ENCODE measurements at regions not wholly inside any gene's neighbourhood (a gene's known extent, or its start where the extent isn't known, plus 50 kb on each side); places are given as distances from the start of the nearest gene placed in this dataset.
A peak's percentile ranks its signal among the peaks of the same experiment; 100 is the strongest.
"Not testable (repeated sequence)": the region's sequence is repeated elsewhere in the genome, so short reads cannot be mapped to it uniquely, and the experiment has no call there.

DNA sequence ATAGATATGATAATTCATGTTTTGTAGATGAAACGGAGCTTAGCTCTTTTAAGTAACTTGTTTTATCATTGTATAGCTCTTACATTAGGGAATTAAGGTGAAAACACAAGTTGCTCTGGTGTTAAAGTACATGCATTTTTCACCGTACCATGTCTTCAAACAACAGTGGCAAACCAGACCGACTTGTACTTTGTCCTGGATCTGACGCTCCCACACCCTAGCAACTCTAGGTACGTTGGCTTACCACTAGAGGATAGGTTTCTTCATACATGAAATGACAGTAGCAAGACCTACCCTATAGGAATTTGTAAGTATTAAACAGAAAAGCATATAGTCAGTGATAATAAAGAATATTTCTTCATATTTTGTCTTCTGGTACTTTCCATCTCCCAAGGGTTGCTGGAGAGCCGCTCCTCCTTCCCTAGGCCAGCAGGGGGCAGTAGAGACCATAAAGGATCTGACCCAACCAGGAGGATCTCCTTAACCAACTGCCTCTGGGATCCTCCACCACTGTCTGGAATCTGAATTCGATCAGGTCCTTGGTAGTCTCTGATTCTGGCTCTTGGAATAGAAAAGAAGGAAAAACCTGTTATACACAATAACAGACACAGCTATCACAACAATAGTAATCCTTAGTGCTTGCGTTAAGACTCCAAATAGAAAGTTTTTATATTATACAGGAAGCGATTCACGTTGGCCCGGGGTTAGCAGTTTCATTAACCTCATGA is 136.7 kb downstream of the CAVIN4 start:
- peak; percentile 67 for DNase-seq

DNA sequence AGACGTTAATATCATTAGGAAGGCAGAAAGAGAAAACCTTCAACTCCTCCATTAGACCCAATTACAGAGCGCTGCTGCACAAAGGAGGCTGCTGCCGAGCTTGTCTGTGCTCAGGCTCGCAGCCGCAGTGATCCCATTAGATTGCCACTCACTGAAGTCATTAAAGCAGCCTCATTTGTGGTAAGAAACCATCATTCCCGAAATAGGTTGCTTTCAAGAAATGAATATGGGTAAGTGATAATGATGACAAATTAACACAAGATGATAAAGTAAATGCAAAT is 137.2 kb downstream of the CAVIN4 start:
- no peak for DNase-seq

DNA sequence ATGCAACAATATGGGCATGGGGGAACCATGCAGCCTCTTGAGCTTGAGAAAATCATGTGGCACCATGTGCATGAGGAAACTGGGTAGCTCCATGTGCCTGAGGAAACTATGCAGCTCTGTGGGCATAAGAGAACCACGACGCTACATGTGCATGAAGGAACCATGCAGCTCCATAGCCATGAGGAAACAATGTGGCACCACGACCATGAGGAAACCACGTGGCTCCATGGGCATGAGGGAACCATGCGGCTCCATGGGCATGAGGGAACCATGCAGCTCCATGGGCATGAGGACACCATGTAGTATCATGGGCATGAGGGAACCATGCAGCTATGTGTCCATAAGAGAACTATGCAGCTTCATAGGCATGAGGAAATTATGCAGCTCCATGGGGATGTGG is 140.8 kb downstream of the CAVIN4 start:
- DNase-seq = no peak

DNA sequence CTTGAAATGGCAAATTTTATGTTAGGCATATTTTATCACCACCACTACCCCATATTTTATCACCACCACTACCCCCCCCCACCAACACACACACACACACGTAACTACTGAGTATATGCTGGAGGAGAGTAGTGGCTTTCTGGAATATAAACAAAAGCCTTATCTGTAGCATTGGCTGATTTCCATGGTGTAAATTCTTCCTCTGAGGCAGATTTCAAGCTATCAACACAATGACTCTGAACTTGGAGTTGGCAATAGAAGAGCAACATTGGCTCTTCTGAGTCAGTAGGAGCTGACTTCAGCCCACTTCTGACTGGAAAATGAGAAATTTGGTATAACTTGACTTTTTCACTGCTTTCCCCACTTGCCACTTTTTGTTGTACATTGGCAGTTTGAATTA is 143.0 kb downstream of the CAVIN4 start:
- no peak for DNase-seq

DNA sequence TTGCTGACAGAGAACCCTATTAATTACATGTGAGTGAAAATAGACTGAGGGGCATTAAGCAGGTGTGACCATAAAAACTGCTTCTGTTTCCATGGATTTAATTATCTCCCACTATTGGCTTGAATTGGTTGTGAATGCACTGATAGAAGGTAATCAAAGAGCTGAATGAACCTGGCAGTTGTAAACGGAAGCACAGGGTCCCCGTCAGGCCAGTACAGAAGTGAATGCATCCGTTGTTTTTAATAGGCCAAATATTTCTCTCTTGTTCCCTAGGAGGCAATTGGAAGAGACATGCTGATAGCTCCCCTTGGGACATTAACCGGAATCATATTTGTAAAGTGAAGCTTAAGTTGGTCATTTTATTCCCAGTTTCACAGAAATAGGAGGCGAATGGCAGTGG is 147.0 kb downstream of the CAVIN4 start:
- no peak for DNase-seq

DNA sequence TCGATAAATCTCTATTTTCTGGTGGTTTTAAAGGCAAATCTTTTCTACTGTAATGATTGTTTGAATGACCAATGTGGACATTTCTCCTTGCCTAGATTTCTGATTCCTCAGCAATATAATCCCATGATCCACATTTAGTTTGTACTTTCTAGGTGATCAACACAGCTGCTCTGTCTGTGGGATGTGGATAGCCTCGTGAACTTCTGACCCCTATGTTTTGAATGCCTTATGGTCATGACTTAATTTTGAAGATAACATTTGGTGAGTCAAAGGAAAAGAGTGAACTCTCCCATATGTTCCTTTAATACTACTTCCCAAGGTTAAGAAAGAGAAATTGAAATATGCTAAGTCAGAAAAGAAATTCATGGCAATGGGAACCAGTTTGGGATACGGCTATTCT is 147.5 kb downstream of the CAVIN4 start:
- no peak for DNase-seq

DNA sequence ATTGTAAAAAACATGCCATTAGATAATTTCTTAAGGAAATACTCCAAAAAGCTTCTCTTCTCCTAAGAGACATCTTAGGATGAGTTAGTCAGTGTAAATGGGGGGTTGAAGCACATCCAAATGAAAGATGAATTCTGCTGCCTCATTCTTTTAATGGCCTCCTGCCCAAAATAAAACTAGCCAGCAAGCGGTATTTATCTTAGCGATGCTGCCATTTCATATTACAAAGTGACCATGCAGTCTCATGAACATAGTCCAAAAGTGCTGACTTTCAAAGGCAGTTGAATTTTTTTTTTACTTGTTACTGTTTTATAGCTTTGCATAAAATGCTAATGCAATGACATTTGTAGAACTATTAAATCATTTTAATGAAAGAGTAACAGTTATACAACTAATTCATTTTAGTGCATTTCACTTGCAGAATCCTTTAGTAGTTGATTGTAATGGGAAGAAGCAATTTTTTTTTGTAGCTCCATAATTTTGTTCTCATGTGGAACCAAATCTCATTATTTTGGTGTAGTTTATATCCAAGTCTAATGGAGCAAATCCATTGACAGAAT is 151.5 kb downstream of the CAVIN4 start:
- DNase-seq = no peak

DNA sequence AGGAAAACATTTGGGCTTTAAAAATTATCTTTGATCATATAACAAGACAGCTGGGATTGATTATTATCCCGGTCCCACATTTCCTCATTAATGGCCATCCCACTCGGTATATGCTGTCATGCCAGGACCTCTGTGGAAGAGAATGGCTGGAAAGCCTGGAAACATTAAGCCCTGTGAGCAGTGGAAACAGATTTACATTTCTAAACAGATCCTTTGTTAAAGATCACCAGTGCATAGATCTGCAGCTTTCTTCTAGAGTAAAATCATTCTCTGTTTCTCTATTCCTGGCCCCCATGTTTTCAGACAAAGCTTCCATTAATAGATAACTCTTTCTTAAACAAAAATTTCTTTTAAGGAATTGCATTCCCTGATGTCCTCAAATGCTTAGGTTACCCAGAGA is 152.2 kb downstream of the CAVIN4 start:
- DNase-seq = no peak

DNA sequence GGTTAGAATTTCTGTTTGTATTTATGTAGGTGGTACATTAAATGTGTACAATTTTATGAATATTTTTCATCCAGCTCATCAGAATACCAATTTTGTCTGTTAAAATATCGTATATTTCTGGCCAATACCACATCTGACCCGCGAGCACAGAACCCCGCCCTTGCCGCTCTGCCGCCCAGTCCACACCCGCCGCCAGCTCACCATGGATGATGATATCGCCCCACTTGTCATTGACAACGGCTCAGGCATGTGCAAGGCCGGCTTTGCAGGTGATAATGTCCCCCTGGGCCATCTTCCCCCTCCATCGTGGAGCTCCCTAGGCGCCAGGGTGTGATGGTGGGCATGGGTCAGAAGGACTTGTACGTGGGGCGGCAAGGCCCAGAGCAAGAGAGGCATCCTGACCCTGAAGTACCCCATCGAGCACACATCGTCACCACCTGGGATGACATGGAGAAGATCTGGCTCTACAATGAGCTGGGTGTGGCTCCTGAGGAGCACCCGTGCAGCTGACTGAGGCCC is 153.2 kb downstream of the CAVIN4 start:
- DNase-seq = no peak

DNA sequence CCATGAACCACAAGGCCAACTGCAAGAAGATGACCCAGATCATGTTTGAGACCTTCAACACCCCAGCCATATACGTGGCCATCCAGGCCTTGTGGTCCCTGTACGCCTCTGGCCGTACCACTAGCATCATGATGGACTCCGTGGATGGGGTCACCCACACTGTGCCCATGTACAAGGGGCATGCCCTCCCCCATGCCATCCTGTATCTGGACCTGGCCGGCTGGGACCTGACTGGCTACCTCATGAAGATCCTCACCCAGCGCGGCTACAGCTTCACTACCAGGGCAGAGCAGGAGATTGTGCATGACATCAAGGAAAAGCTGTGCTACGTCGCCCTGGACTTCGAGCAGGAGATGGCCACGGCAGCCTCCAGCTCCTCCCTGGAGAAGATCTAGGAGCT is 153.7 kb downstream of the CAVIN4 start:
- no peak for DNase-seq

DNA sequence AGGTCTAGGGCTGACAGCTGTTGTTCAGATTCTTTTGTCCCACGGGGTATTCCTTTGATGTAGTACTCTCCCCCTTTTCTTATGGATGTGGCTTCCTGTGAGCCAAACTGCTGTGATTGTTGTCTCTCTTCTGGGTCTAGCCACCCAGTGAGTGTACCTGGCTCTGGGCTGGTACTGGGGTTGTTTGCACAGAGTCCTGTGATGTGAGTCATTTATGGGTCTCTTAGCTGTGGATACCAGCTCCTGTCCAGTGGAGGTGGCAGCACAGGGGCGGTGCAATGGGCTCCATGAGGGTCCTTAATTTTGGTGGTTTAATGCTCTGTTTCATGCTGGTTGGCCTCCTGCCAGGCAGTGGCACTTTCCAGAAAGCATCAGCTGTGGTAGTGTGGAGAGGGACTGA is 161.3 kb downstream of the CAVIN4 start:
- DNase-seq = no peak

DNA sequence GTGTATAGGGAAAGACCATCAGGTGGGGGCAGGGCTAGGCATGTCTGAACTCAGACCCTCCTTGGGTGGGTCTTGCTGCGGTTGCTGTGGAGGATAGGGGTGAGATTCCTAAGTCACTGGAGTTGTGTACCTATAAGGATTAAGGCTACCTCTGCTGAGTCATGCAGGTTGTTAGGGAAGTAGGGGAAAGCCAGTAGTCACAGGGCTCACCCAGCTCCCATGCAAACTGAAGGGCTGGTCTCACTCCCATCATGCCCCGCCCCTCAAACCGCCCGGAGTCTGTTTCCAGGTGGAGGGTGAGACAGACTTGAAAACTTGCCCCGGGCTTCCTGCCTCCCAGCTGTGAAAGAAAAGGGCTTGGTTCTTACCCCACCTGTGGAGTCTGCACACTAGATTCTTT is 161.8 kb downstream of the CAVIN4 start:
- no peak for DNase-seq

DNA sequence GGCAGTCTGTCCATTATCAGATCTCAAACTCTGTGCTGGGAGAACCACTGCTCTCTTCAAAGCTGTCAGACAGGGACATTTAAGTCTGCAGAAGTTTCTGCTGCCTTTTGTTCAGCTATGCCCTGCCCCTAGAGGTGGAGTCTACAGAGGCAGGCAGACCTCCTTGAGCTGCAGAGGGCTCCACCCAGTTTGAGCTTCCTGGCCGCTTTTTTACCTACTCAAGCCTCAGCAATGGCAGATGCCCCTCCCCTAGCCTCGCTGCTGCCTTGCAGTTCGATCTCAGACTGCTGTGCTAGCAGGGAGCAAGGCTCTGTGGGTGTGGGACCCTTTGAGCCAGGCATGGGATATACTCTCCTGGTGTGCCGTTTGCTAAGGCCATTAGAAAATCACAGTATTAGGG is 171.1 kb downstream of the CAVIN4 start:
- DNase-seq = not testable (repeated sequence)

DNA sequence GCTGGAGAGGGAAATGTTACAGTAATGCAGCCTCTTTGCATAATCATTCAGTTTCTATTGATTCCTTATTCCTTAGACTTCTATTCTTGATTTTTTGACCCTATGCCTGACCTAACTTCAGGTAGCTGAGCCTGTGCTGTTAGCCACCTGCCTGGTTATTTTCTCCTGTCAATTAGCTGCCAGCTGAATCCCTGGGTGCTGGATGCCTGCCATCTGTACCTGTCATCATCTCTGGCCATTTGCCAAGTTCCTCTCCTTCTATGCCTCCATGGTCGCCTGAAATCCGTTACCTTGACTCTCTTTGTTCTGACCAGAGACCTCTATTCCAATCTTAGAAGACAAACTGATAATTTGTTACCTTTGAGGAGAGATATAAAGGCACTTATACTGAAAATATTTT is 178.3 kb downstream of the CAVIN4 start:
- DNase-seq = peak; percentile 87

DNA sequence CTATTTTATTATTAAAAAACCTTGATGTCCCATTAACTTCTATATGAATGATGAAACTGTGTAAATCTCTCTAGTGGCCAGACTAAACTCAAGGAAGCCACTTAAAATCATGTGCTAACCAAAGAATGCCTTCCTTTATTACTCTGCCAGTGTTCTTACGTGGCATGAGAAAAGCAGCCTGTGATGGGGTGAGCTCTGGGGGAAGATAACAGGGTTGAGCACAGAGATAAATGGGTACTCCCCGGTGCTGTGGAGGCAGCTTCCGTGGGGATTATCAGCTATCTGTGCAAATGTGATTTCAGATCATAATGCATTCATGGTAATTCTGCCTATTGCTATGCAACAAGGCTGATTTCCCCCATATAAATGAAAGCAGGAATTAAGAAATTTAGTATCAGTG is 181.3 kb downstream of the CAVIN4 start:
- no peak for DNase-seq

DNA sequence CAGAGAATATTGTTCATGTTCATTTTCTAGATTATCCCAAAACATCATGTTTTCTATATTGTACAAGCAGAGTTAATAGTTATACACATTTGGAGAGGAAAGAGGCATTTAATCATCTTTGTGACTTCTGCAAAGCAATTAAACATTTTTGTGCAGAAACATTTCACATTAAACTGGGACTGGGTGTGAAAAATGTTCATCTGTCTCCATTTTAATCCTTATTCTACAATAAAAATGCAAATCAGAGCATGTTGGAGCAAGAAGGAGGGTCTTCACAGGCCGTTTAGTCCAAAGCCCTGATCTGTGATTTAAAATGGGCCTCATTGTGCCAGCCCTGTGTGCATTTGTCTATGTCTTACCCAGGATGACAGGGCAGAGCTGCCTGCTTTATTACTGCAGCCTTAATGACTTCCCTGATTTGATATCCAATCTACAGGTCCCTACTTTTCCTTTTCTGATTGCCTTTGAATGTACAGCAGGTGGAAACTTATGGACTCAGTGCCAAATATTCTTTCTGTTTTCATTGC is 183.5 kb downstream of the CAVIN4 start:
- no peak for DNase-seq

DNA sequence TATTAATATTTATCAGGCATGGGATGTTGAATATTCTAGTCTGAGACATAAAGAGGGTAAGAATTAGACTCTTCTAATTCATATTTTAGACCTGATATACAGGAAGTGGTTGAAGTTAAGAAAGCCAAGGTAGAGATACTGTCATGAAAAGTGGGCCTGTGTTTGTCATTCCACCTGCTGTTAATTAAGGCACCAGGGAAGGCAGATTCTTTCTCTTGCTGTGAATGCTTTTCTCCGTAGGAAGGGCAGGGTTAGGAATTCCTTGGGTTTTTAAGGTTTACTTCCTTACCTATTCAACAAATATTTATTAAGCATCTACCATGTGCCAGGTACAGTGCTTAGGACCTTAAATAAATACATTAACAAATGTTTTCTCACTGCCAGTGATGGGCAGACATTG is 196.4 kb downstream of the CAVIN4 start:
- no peak for DNase-seq

DNA sequence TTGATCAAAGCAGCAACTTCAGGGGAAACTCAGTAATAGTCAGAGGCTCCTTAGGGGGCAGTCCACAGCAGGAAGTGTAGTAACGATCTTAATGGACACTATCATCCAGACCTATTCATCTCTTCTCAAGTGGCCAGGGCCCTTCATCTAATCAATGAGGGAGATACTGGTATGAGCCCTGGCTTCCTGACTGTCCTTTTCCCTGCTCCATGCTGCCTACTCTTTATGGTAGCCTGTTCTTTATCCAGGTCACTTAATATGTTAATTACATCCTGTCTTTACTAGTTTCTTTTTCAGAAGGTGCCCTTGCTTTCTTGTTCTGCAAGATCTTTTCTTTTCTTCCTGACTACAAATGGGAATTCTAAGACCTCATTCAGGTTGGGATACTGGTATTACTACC is 197.1 kb downstream of the CAVIN4 start:
- DNase-seq = no peak

DNA sequence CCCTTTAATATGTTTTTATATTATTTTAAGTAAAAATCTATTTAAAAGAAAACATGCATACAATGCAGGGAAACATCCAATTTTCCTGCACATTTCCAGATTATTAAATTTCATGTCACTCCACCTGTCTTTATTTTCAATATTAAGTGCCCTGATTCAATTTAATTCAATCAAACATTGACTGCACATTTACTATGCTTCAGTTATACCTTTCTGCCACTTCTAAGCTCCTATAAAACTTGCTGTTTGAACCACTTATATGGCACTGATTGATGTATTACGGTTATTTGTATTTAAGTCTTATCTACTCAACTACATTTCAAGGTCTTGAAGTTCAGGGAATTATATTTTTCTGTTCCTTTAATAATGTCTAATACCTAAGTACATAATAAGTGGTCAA is 198.0 kb downstream of the CAVIN4 start:
- no peak for DNase-seq

DNA sequence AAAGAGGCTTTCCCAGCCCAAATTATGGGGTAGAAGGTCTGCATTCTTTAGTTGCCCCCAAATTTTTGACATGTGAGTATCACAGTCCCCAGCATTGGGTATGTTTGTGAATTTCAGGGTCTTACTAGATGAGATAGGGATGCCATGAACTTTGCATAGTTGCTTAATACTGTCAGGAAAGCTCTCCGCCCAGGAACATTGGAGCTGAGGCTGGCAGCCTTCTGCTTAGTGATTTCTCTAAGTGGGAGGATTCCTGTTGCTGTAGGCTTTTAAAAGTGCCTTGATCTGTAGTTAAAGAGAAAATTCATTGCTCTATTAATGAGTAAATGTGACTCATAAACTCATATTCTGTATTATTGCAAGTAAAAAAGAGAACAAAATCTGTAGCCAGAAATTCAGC is 206.9 kb downstream of the CAVIN4 start:
- no peak for DNase-seq

DNA sequence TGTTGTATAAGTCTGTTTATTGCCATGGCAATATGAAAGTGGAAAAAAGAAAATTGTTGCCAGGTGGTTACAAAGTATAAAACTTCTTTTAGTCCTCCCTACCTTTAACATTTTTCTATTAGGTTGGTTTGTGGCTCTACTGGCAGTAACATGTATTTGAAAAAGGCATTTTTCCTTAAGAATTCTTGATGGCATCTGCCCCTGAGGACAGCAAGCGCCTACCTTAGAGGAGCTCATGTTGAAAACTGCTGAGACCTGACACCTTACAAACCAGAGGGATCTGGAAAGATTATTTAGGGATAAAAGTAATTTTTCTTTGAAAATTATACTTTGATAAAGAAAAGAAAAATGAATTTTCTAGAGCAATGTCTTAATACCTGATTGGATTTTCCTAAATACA is 208.1 kb downstream of the CAVIN4 start:
- DNase-seq = no peak

DNA sequence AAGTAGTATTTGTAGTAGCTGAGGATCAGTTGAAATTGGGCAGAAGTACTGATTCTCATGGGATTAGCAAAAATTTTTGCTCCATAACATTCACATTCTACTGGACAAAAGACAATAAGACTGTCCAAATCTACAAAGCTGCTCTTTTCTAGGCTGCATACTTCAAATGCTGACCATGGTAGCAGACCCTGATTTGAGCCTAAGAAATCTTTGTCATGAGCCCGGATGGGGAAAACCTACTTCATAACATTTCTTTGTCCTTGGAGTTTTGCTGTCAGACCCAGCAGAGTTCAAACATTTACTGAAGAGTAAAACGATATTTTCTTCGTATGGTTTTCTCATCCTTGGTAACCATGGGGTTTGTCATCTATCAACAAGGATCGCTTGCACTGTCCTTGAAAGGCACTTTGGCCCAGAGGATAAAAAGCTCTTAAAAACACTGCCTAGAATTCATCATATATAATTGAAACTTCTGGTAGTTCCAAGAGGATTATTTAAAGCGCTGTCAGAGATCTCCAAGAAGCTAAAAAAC is 216.9 kb downstream of the CAVIN4 start:
- DNase-seq = no peak

DNA sequence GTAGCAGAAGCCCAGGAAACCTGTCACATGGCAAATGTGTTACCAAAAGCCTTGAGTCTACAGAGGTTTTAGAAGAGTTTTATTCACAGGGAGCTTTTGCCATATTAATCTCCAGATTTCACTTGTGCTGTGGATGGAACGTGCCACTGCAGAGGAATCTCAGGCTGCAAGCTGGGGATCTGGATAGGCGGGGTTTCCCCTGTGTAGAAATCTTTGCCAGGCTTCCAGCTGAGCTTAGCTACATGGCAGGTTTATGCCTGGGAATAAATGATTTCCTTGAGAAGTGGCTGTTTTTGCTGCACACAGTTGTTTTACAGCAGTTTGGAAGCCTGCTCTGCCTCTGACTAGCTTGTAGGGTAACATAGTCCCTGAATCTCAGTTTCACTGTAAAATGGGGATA is 224.6 kb upstream of the PLPPR1 start:
- DNase-seq = no peak

DNA sequence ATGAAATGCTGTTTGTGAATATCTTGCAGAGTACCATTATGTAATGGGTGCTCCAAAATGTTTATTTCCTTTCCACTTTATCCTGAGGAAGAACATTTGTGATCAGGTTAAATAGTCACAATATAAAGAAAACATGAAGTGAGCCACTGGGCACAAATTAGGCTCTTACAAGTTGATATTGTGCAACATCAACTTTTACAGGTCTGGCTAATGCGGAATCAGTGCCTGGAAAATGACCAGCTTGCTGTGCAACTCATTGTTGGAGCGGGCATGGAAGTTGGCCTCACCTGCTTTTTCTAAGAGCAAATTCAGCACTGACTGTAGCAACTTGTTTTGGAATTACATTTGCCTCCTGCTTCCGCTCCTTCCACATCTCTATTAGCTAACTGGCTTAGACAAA is 216.9 kb upstream of the PLPPR1 start:
- no peak for DNase-seq

DNA sequence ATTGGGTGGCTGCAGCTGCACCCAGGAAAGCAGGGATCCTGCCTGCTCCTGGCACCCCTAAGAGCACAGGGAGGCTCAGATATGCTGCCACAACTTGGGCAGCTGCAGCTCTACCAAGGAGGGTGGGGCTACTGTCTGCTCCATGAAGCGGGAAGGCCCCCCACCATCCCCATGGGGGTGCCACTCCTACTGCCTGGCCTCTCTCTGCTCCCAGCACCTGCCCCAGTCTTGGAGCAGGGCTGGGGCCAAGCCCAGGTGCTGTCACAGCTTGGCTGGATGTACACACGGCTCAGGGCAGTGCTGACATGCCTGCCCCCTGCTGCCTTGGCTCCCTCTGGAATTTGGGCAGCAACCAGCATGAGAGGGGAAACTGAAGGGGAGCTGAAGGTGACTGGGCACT is 214.7 kb upstream of the PLPPR1 start:
- DNase-seq = no peak
